C1 segment of cervical spinal cord (tissue), 14 donors: ENCODE measurements at regions not wholly inside any gene's neighbourhood (a gene's known extent, or its start where the extent isn't known, plus 50 kb on each side); places are given as distances from the start of the nearest gene placed in this dataset.
"Not testable (repeated sequence)": the region's sequence is repeated elsewhere in the genome, so short reads cannot be mapped to it uniquely, and the experiment has no call there.

Experiments used
- DNase-seq, 14 donors: peaks; one replicate each; lab custom pipeline; 2025; lab: John Stamatoyannopoulos, UW

GRCh38 chr1:83097715-83098114 is 901.2 kb downstream of the TTLL7 start:
- no peak for DNase-seq

GRCh38 chr1:83095570-83095969 is 903.4 kb downstream of the TTLL7 start:
- no peak for DNase-seq

- no peak for DNase-seq
These were observed 908.7 kb downstream of the TTLL7 start for GRCh38 chr1:83090195-83090594.

- no peak for DNase-seq
These were observed 911.1 kb downstream of the TTLL7 start for GRCh38 chr1:83087851-83088250.

GRCh38 chr1:83086986-83087512 is 911.9 kb downstream of the TTLL7 start:
- DNase-seq = no peak

GRCh38 chr1:83086346-83086745 is 912.6 kb downstream of the TTLL7 start:
- DNase-seq = no peak

- DNase-seq = no peak
These were observed 915.2 kb downstream of the TTLL7 start for GRCh38 chr1:83083589-83084224.

GRCh38 chr1:83077411-83077810 is 921.5 kb downstream of the TTLL7 start:
- DNase-seq = no peak

- no peak for DNase-seq
These were observed 923.8 kb downstream of the TTLL7 start for GRCh38 chr1:83075107-83075506.

GRCh38 chr1:83067954-83068353 is 931.0 kb downstream of the TTLL7 start:
- no peak for DNase-seq

- no peak for DNase-seq
These were observed 932.8 kb downstream of the TTLL7 start for GRCh38 chr1:83065952-83066727.

- DNase-seq = no peak
These were observed 934.2 kb downstream of the TTLL7 start for GRCh38 chr1:83064589-83065242.

GRCh38 chr1:83060651-83061390 is 938.1 kb downstream of the TTLL7 start:
- no peak for DNase-seq

- DNase-seq = no peak
These were observed 938.7 kb downstream of the TTLL7 start for GRCh38 chr1:83060221-83060620.

- DNase-seq = no peak
These were observed 940.6 kb downstream of the TTLL7 start for GRCh38 chr1:83058327-83058726.

- DNase-seq = no peak
These were observed 943.4 kb downstream of the TTLL7 start for GRCh38 chr1:83055391-83056170.

GRCh38 chr1:83053446-83053845 is 945.5 kb downstream of the TTLL7 start:
- no peak for DNase-seq

- DNase-seq = no peak
These were observed 946.1 kb downstream of the TTLL7 start for GRCh38 chr1:83052865-83053264.

- DNase-seq = not testable (repeated sequence)
These were observed 947.9 kb downstream of the TTLL7 start for GRCh38 chr1:83051053-83051452.

- no peak for DNase-seq
These were observed 955.7 kb downstream of the TTLL7 start for GRCh38 chr1:83043244-83043643.

- DNase-seq = not testable (repeated sequence)
These were observed 959.8 kb downstream of the TTLL7 start for GRCh38 chr1:83039091-83039490.
